Naive thymus-derived CD4-positive, alpha-beta T cell (primary cell): ENCODE measurements at regions not wholly inside any gene's neighbourhood (a gene's known extent, or its start where the extent isn't known, plus 50 kb on each side); places are given as distances from the start of the nearest gene placed in this dataset.

Experiments
- ATAC-seq: fragments of 150-1000 bp; cut with Tn5 transposase; 2 replicates; pipeline ENCODE4 v1.10.0; 2021; ENCODE audit warnings: mild to moderate bottlenecking, moderate library complexity
- CTCF ChIA-PET: fragments of 350-600 bp; sonication (Branson Sonifier 250); formaldehyde crosslinking; loops from one replicate; lab custom pipeline; 2021; ENCODE audit warnings: antibody characterized with exemption; lab: Charles Lee
- POLR2A ChIA-PET: fragments of 350-600 bp; sonication (Branson Sonifier 250); formaldehyde crosslinking; loops from one replicate; lab custom pipeline; 2021; ENCODE audit warnings: antibody characterized with exemption, inconsistent platforms; lab: Charles Lee
- DNase-seq, 9 donors: peaks; one replicate each; pipeline versions ENCODE4 v3.0.0 to v3.0.0-alpha.2; 2020 to 2022; ENCODE audit warnings: mixed read lengths in 1 of 9
- H3K27ac ChIP-seq: one replicate; pipeline ENCODE4 v1.7.0; 2013; ENCODE audit warnings: mild to moderate bottlenecking, low read depth, low read length, moderate library complexity
- H3K27me3 ChIP-seq, 2 donors: one replicate each; pipeline ENCODE4 v1.7.0; 2013; ENCODE audit warnings: low read length in 2 of 2, mild to moderate bottlenecking in 2 of 2, moderate library complexity in 2 of 2; ENCODE audit not compliant: control insufficient read depth in 2 of 2, insufficient read depth in 2 of 2
- H3K36me3 ChIP-seq, 3 experiments: 1 replicate in 2 of 3; 2 replicates in 1 of 3; pipeline ENCODE4 v1.7.0; 2013; ENCODE audit warnings: low read length in 3 of 3, mild to moderate bottlenecking in 3 of 3, moderate library complexity in 1 of 3; ENCODE audit not compliant: insufficient read depth in 3 of 3, control insufficient read depth in 2 of 3
- H3K4me1 ChIP-seq, 2 donors: one replicate each; pipeline ENCODE4 v1.7.0; 2013; ENCODE audit warnings: low read length in 2 of 2, mild to moderate bottlenecking in 2 of 2, moderate library complexity in 1 of 2; ENCODE audit not compliant: control insufficient read depth in 2 of 2, insufficient read depth in 2 of 2
- H3K4me3 ChIP-seq: 2 replicates; pipeline ENCODE4 v1.7.0; 2013; ENCODE audit warnings: mild to moderate bottlenecking, low read length
- H3K9me3 ChIP-seq, 3 experiments: 1 replicate in 2 of 3; 2 replicates in 1 of 3; pipeline ENCODE4 v1.7.0; 2013; ENCODE audit warnings: low read length in 3 of 3; ENCODE audit not compliant: control insufficient read depth in 2 of 3
- H3K27ac Mint-ChIP-seq, 9 donors: one replicate each; pipeline ENCODE4 v1.8.0; 2020 to 2022; ENCODE audit warnings: mixed read lengths in 9 of 9, mild to moderate bottlenecking in 8 of 9, moderate library complexity in 5 of 9, inconsistent platforms in 2 of 9
- H3K27me3 Mint-ChIP-seq, 5 donors: one replicate each; pipeline ENCODE4 v1.8.0; 2021 to 2022; ENCODE audit warnings: mixed read lengths in 5 of 5, mild to moderate bottlenecking in 1 of 5
- H3K36me3 Mint-ChIP-seq, 5 donors: one replicate each; pipeline ENCODE4 v1.8.0; 2020 to 2022; ENCODE audit warnings: mixed read lengths in 5 of 5, mild to moderate bottlenecking in 3 of 5, inconsistent platforms in 1 of 5
- H3K4me1 Mint-ChIP-seq, 7 donors: one replicate each; pipeline ENCODE4 v1.8.0; 2020 to 2022; ENCODE audit warnings: mixed read lengths in 7 of 7, mild to moderate bottlenecking in 3 of 7, inconsistent platforms in 1 of 7
- H3K4me3 Mint-ChIP-seq, 10 donors: one replicate each; pipeline ENCODE4 v1.8.0; 2020 to 2022; ENCODE audit warnings: mild to moderate bottlenecking in 10 of 10, mixed read lengths in 10 of 10, moderate library complexity in 6 of 10, inconsistent platforms in 2 of 10
- H3K9me3 Mint-ChIP-seq, 11 donors: one replicate each; pipeline ENCODE4 v1.8.0; 2020 to 2022; ENCODE audit warnings: mixed read lengths in 11 of 11, mild to moderate bottlenecking in 4 of 11, inconsistent platforms in 1 of 11, moderate library complexity in 1 of 11
- intact Hi-C, 2 donors: fragments of 100-400 bp; cut with micrococcal nuclease; formaldehyde crosslinking; loops; one replicate each; pipeline ENCODE4 v1.15.1; 2023

DNA sequence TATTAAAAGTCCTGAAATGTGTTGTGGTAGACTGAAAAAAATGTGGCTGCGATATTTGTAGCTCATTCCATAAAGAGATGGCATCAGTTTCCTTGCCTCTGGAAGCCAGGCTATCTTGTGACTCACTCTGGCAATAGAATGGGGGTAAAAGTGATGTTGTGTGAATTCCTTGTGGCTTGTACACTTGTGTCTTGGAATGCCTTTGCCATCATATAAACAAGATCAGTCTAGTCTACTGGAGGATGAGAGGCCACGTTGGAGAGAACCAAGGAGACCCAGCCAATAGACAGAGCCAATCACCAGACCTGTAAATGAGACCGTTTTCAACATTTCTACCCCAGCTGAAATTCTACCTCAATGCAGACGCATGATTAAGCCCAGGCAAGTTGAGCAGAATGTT, 254.1 kb downstream of the TRIB2 start:
- ATAC-seq: no peak
- no peak for DNase-seq
- Mint-ChIP-seq H3K27me3 (peaks cover 0 to 39% (median 10%) of the 10 kb centered on the region in 5 donors), H3K27ac (no peak overlapping the region), H3K9me3 (peaks cover 0 to 13% (median 3%) of the 10 kb centered on the region in 11 donors), H3K4me1 (peaks cover 0 to 17% (median 4%) of the 10 kb centered on the region in 7 donors), H3K36me3 (peaks cover 0 to 9% (median 5%) of the 10 kb centered on the region in 5 donors), H3K4me3 (no peak overlapping the region)
- POLR2A ChIA-PET: interaction anchor here (0.7 to 1.1 kb wide), 2 partner anchors 10 to 36 kb away, joined by 3 read pairs; no protein-coding TSS in a partner anchor
- Histone ChIP-seq H3K27ac (no peak overlapping the region), H3K27me3 (no peaks in the 10 kb centered on the region), H3K4me3 (no peak overlapping the region), H3K4me1 (peaks cover 2 to 14% of the 10 kb centered on the region in 2 donors), H3K9me3 (peaks cover 0 to 4% (median 0%) of the 10 kb centered on the region in 3 experiments), H3K36me3 (no peaks in the 10 kb centered on the region)
- CTCF ChIA-PET: no interaction called here
- intact Hi-C loops: no loop called here

- Histone ChIP-seq H3K4me3 (no peak overlapping the region), H3K4me1 (peaks cover 0 to 5% of the 10 kb centered on the region in 2 donors), H3K27me3 (no peaks in the 10 kb centered on the region), H3K9me3 (peaks cover 0 to 4% (median 0%) of the 10 kb centered on the region in 3 experiments), H3K36me3 (no peaks in the 10 kb centered on the region), H3K27ac (no peak overlapping the region)
- Mint-ChIP-seq H3K4me3 (no peak overlapping the region), H3K9me3 (peaks cover 0 to 13% (median 3%) of the 10 kb centered on the region in 11 donors), H3K27ac (no peak overlapping the region), H3K4me1 (peaks cover 0 to 13% (median 0%) of the 10 kb centered on the region in 7 donors), H3K36me3 (peaks cover 0 to 9% (median 5%) of the 10 kb centered on the region in 5 donors), H3K27me3 (peaks cover 0 to 42% (median 10%) of the 10 kb centered on the region in 5 donors)
- no peak for DNase-seq
- intact Hi-C loops: no loop called here
- CTCF ChIA-PET: no interaction called here
- no peak for ATAC-seq
- POLR2A ChIA-PET: no interaction called here
Measured at GRCh38 chr2:12971581-12972365, 255.0 kb downstream of the TRIB2 start.

GRCh38 chr2:12978066-12978835, 261.5 kb downstream of the TRIB2 start:
- no peak overlapping the region for H3K4me3 ChIP-seq
- ChIA-PET CTCF (no interaction called here), POLR2A (no interaction called here)
- H3K27ac ChIP-seq: no peak overlapping the region
- Mint-ChIP-seq H3K4me3 (no peak overlapping the region), H3K36me3 (peaks cover 0 to 5% (median 4%) of the 10 kb centered on the region in 5 donors), H3K27ac (no peak overlapping the region), H3K9me3 (peaks cover 0 to 7% (median 2%) of the 10 kb centered on the region in 11 donors), H3K27me3 (peaks cover 6 to 40% (median 8%) of the 10 kb centered on the region in 5 donors), H3K4me1 (no peaks in the 10 kb centered on the region)
- no peaks in the 10 kb centered on the region for H3K4me1 ChIP-seq
- no peaks in the 10 kb centered on the region for H3K36me3 ChIP-seq
- H3K27me3 ChIP-seq: no peaks in the 10 kb centered on the region
- H3K9me3 ChIP-seq: peaks cover 0 to 4% (median 0%) of the 10 kb centered on the region in 3 experiments
- intact Hi-C loops: no loop called here
- no peak for DNase-seq
- ATAC-seq: no peak

- Mint-ChIP-seq H3K36me3 (peaks cover 0 to 1% (median under 1%) of the 10 kb centered on the region in 5 donors), H3K27ac (no peak overlapping the region), H3K4me3 (no peak overlapping the region), H3K4me1 (no peaks in the 10 kb centered on the region), H3K27me3 (peaks cover 6 to 39% (median 8%) of the 10 kb centered on the region in 5 donors), H3K9me3 (peaks cover 0 to 2% (median 0%) of the 10 kb centered on the region in 11 donors)
- ChIA-PET CTCF (no interaction called here), POLR2A (no interaction called here)
- no peaks in the 10 kb centered on the region for H3K27me3 ChIP-seq
- intact Hi-C loops: no loop called here
- no peak overlapping the region for H3K4me3 ChIP-seq
- no peak for DNase-seq
- no peak overlapping the region for H3K27ac ChIP-seq
- H3K36me3 ChIP-seq: no peaks in the 10 kb centered on the region
- H3K9me3 ChIP-seq: no peaks in the 10 kb centered on the region
- H3K4me1 ChIP-seq: no peaks in the 10 kb centered on the region
- ATAC-seq: no peak
Measured at GRCh38 chr2:12979066-12979465, 262.3 kb downstream of the TRIB2 start.

DNA sequence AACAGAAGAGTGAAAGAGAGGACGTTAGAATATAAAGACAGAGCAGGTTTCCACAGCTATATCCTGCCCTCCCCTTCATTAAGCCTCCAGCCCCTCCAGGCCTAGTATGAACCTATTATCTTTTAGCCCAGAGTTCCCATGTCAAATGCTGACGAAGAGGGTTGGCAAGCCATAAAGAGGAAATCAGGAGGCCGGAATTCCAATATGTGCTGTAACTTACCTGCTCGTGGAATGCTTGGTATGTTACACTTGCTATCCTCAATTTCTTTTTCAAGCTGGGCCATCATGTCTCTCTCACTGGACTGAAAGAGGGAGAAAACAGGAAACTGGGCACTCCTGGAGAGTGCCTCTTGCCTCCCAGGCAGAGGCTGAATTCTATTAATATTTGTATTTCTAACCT, 264.1 kb downstream of the TRIB2 start:
- H3K27me3 Mint-ChIP-seq: peaks cover 3 to 32% (median 7%) of the 10 kb centered on the region in 5 donors
- Histone ChIP-seq H3K36me3 (no peaks in the 10 kb centered on the region), H3K27me3 (no peaks in the 10 kb centered on the region), H3K4me1 (no peaks in the 10 kb centered on the region), H3K9me3 (no peaks in the 10 kb centered on the region), H3K27ac (no peak overlapping the region), H3K4me3 (no peak overlapping the region)
- DNase-seq: no peak
- intact Hi-C loops: no loop called here
- ChIA-PET POLR2A (interaction anchor here (0.6 kb wide), 1 partner anchor 8 kb away, joined by 3 read pairs; no protein-coding TSS in a partner anchor), CTCF (no interaction called here)
- no peak for ATAC-seq
- H3K4me1 Mint-ChIP-seq: no peaks in the 10 kb centered on the region
- H3K4me3 Mint-ChIP-seq: no peak overlapping the region
- H3K27ac Mint-ChIP-seq: no peak overlapping the region
- no peaks in the 10 kb centered on the region for H3K36me3 Mint-ChIP-seq
- no peaks in the 10 kb centered on the region for H3K9me3 Mint-ChIP-seq

DNA sequence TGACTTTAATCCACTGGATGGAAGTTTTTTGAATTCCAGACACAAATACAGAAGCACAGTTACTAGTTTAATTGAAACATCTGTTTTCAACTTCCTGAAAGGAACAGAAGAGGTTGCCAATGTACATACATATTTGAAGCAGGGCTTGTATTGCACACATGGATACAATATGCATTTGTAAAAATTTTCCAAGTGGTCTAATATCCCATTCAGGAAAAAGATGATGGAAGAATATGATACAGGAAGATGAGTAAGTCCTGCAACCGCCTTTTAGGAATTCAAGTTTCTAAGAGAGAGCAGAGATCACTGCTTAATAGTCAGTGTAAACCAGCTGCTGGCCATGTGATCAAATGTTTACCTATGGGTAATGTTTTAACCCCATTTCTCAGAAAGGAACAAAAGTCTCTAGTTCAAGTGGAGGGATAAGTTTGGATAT, 265.4 kb downstream of the TRIB2 start:
- Histone ChIP-seq H3K9me3 (no peaks in the 10 kb centered on the region), H3K36me3 (no peaks in the 10 kb centered on the region), H3K27ac (no peak overlapping the region), H3K4me1 (no peaks in the 10 kb centered on the region), H3K27me3 (no peaks in the 10 kb centered on the region), H3K4me3 (no peak overlapping the region)
- CTCF ChIA-PET: no interaction called here
- intact Hi-C loops: no loop called here
- Mint-ChIP-seq H3K36me3 (no peaks in the 10 kb centered on the region), H3K27ac (no peak overlapping the region), H3K9me3 (no peaks in the 10 kb centered on the region), H3K27me3 (peaks cover 0 to 27% (median 7%) of the 10 kb centered on the region in 5 donors), H3K4me1 (peaks cover under 1 to 1% (median 1%) of the 10 kb centered on the region in 7 donors), H3K4me3 (no peak overlapping the region)
- DNase-seq (no peak), ATAC-seq (no peak)
- POLR2A ChIA-PET: no interaction called here
